HepG2 (cell line): ENCODE measurements at regions not wholly inside any gene's neighbourhood (a gene's known extent, or its start where the extent isn't known, plus 50 kb on each side); places are given as distances from the start of the nearest gene placed in this dataset.

Experiments
- CBX5 ChIP-seq: sonication (generic); formaldehyde crosslinking; IDR thresholded peaks from 2 replicates; pipeline ENCODE4 v1.4.0; 2020; ENCODE audit warnings: missing genetic modification reagents, borderline replicate concordance
- CCAR2 ChIP-seq: fragments of 200-400 bp; formaldehyde crosslinking; optimal IDR thresholded peaks from 2 replicates; pipeline ENCODE3; 2018; ENCODE audit warnings: low read depth, mild to moderate bottlenecking, low read length, moderate library complexity
- CEBPG ChIP-seq: IDR thresholded peaks from 2 replicates; pipeline ENCODE4 v1.6.1; 2016
- EP300 ChIP-seq, 3 experiments: sonication (generic) in 1 of 3; formaldehyde crosslinking in 1 of 3; IDR thresholded peaks; 2 replicates each; pipeline versions ENCODE4 v1.5.1 to v1.6.1; 2011 to 2020; ENCODE audit warnings: low read depth in 2 of 3, low read length in 2 of 3, borderline replicate concordance in 1 of 3, improper control_type of control experiment in 1 of 3, mild to moderate bottlenecking in 1 of 3, missing genetic modification reagents in 1 of 3, moderate library complexity in 1 of 3
- HNF4A ChIP-seq: sonication (generic); formaldehyde crosslinking; IDR thresholded peaks from 2 replicates; pipeline ENCODE4 v1.4.0; 2020; ENCODE audit warnings: missing genetic modification reagents
- HNF4G ChIP-seq, 2 experiments: sonication (generic) in 1 of 2; formaldehyde crosslinking in 1 of 2; IDR thresholded peaks; 2 replicates each; pipeline versions ENCODE4 v1.4.0 to v1.6.1; 2011 to 2020; ENCODE audit warnings: borderline replicate concordance in 2 of 2, low read depth in 2 of 2, mild to moderate bottlenecking in 2 of 2, low read length in 1 of 2, missing genetic modification reagents in 1 of 2, moderate library complexity in 1 of 2
- KLF16 ChIP-seq, 2 experiments: sonication (generic) in 1 of 2; formaldehyde crosslinking in 1 of 2; IDR thresholded peaks; 2 replicates each; pipeline versions ENCODE4 v1.6.1 to v1.8.0; 2016 to 2023; ENCODE audit warnings: missing genetic modification reagents in 2 of 2, missing compliant biosample characterization in 1 of 2
- MAFF ChIP-seq: IDR thresholded peaks from 2 replicates; pipeline ENCODE4 v1.6.1; 2011; ENCODE audit warnings: low read depth, low read length, improper control_type of control experiment
- MZF1 ChIP-seq: sonication (generic); formaldehyde crosslinking; IDR thresholded peaks from 2 replicates; pipeline ENCODE4 v1.8.1; 2023; ENCODE audit warnings: mild to moderate bottlenecking, missing genetic modification reagents, borderline replicate concordance
- NCOR1 ChIP-seq: fragments of 200-600 bp; sonication (generic); IDR thresholded peaks from 2 replicates; pipeline ENCODE4 v1.7.0; 2017; ENCODE audit warnings: antibody characterized with exemption, low read length, borderline replicate concordance
- PITX1 ChIP-seq: sonication (generic); formaldehyde crosslinking; IDR thresholded peaks from 2 replicates; pipeline ENCODE4 v1.5.1; 2020; ENCODE audit warnings: mild to moderate bottlenecking, missing genetic modification reagents
- SOX6 ChIP-seq, 2 experiments: fragments of 450-650 bp in 1 of 2; sonication (generic) in 1 of 2; formaldehyde crosslinking in 1 of 2; IDR thresholded peaks; 2 replicates each; pipeline versions ENCODE4 v1.4.0 to v1.6.1; 2017 to 2020; ENCODE audit warnings: antibody characterized with exemption in 1 of 2, mild to moderate bottlenecking in 1 of 2, missing genetic modification reagents in 1 of 2
- ZFY ChIP-seq: sonication (generic); formaldehyde crosslinking; IDR thresholded peaks from 2 replicates; pipeline ENCODE4 v1.4.0; 2020; ENCODE audit warnings: missing genetic modification reagents
- ZNF12 ChIP-seq: sonication (generic); formaldehyde crosslinking; IDR thresholded peaks from 2 replicates; pipeline ENCODE4 v1.5.0; 2020; ENCODE audit warnings: missing genetic modification reagents
- TF ChIP-seq, protein P1 (sequence below): sonication (generic); formaldehyde crosslinking; IDR thresholded peaks from 2 replicates; pipeline ENCODE4 v1.4.0; 2020; ENCODE audit warnings: missing genetic modification reagents
- TF ChIP-seq, protein P2 (sequence below): sonication (generic); formaldehyde crosslinking; IDR thresholded peaks from 2 replicates; pipeline ENCODE4 v1.5.1; 2020; ENCODE audit warnings: mild to moderate bottlenecking, missing genetic modification reagents, moderate library complexity
- TF ChIP-seq, protein P3 (sequence below): sonication (generic); formaldehyde crosslinking; IDR thresholded peaks from 2 replicates; pipeline ENCODE4 v1.4.0; 2020; ENCODE audit warnings: missing genetic modification reagents, borderline replicate concordance

DNA sequence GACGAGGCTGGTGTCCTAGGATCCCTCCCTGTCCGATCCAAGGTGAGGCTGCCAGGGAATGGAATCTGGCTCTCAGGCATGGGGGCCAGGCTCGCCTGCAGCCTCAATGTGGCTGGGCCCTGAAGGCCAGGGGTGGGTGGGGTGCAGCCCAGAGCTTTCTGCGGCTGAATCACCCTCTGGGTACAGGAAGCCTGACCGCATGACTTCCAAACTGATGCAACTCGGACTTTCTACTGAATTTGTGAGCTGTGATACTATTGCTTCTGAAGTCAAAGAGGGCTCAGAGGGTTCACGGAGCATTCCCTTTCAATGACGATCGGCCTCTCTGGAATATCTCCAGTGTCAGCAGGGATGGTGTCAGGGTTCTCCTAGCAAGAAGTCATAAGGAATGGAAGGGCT, 123.7 kb downstream of the METRNL start (continued):
- TF ChIP-seq, protein P1, sequence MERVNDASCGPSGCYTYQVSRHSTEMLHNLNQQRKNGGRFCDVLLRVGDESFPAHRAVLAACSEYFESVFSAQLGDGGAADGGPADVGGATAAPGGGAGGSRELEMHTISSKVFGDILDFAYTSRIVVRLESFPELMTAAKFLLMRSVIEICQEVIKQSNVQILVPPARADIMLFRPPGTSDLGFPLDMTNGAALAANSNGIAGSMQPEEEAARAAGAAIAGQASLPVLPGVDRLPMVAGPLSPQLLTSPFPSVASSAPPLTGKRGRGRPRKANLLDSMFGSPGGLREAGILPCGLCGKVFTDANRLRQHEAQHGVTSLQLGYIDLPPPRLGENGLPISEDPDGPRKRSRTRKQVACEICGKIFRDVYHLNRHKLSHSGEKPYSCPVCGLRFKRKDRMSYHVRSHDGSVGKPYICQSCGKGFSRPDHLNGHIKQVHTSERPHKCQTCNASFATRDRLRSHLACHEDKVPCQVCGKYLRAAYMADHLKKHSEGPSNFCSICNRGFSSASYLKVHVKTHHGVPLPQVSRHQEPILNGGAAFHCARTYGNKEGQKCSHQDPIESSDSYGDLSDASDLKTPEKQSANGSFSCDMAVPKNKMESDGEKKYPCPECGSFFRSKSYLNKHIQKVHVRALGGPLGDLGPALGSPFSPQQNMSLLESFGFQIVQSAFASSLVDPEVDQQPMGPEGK (CRISPR knock-in tag), result peak; percentile 15; the same call in 1 of the 2 replicates
- TF ChIP-seq EP300 (IDR thresholded peaks at IDR 0.05; ENCODE audit: low read depth in 2 of 2, low read length in 2 of 2) (peak in 1 of 2 experiments; percentile 49; a peak in 1 of 4 replicates), EP300 (CRISPR knock-in tag; IDR thresholded peaks at IDR 0.05; ENCODE audit: borderline replicate concordance) (peak; percentile 28; the same call in 1 of the 2 replicates), PITX1 (CRISPR knock-in tag) (0 out of 2 replicates have a peak, but pooled peaks have one; percentile 27), KLF16 (CRISPR knock-in tag; IDR thresholded peaks at IDR 0.05) (0 out of 4 replicates have a peak, but pooled peaks of 1 of the 2 experiments have one; percentile 51), ZNF12 (CRISPR knock-in tag) (0 out of 2 replicates have a peak, but pooled peaks have one; percentile 24), MZF1 (no peak), ZFY (CRISPR knock-in tag) (no peak; the same call in 1 of the 2 replicates), SOX6 (IDR thresholded peaks at IDR 0.05) (no peak), SOX6 (CRISPR knock-in tag; IDR thresholded peaks at IDR 0.05) (peak; percentile 45; the same call in 1 of the 2 replicates), HNF4A (CRISPR knock-in tag) (peak; percentile 77), CCAR2 (no peak), MAFF (0 out of 2 replicates have a peak, but pooled peaks have one; percentile 8), HNF4G (IDR thresholded peaks at IDR 0.05; ENCODE audit: borderline replicate concordance, low read depth, low read length) (peak; percentile 49; the same call in 1 of the 2 replicates), HNF4G (CRISPR knock-in tag; IDR thresholded peaks at IDR 0.05; ENCODE audit: borderline replicate concordance, low read depth) (no peak), NCOR1 (peak; percentile 54; the same call in 1 of the 2 replicates), CBX5 (CRISPR knock-in tag) (0 out of 2 replicates have a peak, but pooled peaks have one; percentile 42), CEBPG (CRISPR knock-in tag) (peak; percentile 77)
- TF ChIP-seq, protein P2, sequence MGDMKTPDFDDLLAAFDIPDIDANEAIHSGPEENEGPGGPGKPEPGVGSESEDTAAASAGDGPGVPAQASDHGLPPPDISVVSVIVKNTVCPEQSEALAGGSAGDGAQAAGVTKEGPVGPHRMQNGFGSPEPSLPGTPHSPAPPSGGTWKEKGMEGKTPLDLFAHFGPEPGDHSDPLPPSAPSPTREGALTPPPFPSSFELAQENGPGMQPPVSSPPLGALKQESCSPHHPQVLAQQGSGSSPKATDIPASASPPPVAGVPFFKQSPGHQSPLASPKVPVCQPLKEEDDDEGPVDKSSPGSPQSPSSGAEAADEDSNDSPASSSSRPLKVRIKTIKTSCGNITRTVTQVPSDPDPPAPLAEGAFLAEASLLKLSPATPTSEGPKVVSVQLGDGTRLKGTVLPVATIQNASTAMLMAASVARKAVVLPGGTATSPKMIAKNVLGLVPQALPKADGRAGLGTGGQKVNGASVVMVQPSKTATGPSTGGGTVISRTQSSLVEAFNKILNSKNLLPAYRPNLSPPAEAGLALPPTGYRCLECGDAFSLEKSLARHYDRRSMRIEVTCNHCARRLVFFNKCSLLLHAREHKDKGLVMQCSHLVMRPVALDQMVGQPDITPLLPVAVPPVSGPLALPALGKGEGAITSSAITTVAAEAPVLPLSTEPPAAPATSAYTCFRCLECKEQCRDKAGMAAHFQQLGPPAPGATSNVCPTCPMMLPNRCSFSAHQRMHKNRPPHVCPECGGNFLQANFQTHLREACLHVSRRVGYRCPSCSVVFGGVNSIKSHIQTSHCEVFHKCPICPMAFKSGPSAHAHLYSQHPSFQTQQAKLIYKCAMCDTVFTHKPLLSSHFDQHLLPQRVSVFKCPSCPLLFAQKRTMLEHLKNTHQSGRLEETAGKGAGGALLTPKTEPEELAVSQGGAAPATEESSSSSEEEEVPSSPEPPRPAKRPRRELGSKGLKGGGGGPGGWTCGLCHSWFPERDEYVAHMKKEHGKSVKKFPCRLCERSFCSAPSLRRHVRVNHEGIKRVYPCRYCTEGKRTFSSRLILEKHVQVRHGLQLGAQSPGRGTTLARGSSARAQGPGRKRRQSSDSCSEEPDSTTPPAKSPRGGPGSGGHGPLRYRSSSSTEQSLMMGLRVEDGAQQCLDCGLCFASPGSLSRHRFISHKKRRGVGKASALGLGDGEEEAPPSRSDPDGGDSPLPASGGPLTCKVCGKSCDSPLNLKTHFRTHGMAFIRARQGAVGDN (CRISPR knock-in tag), result peak; percentile 48
- TF ChIP-seq, protein P3, sequence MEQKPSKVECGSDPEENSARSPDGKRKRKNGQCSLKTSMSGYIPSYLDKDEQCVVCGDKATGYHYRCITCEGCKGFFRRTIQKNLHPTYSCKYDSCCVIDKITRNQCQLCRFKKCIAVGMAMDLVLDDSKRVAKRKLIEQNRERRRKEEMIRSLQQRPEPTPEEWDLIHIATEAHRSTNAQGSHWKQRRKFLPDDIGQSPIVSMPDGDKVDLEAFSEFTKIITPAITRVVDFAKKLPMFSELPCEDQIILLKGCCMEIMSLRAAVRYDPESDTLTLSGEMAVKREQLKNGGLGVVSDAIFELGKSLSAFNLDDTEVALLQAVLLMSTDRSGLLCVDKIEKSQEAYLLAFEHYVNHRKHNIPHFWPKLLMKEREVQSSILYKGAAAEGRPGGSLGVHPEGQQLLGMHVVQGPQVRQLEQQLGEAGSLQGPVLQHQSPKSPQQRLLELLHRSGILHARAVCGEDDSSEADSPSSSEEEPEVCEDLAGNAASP (CRISPR knock-in tag), result no peak
